GM19324 (cell line): ENCODE measurements at regions not wholly inside any gene's neighbourhood (a gene's known extent, or its start where the extent isn't known, plus 50 kb on each side); places are given as distances from the start of the nearest gene placed in this dataset.

Source experiments
- ATAC-seq: cut with Tn5 transposase; IDR thresholded peaks from one replicate; pipeline ENCODE4 v1.9.1; 2021; ENCODE audit warnings: mild to moderate bottlenecking, moderate library complexity; ENCODE audit not compliant: unreplicated experiment, low FRiP score

GRCh38 chr18:57242285-57242684 is 95.4 kb downstream of the BOD1L2 start:
- ATAC-seq = no peak

- no peak for ATAC-seq
Measured at GRCh38 chr18:57243624-57244179, 96.8 kb downstream of the BOD1L2 start.

- no peak for ATAC-seq
Measured at GRCh38 chr18:57249179-57249578, 102.3 kb downstream of the BOD1L2 start.

GRCh38 chr18:57249883-57250282 is 102.5 kb upstream of the ST8SIA3 start:
- ATAC-seq = no peak

- no peak for ATAC-seq
Measured at GRCh38 chr18:57251747-57252146, 100.6 kb upstream of the ST8SIA3 start.

- no peak for ATAC-seq
Measured at GRCh38 chr18:57253903-57254302, 98.5 kb upstream of the ST8SIA3 start.

GRCh38 chr18:57258131-57258777 is 94.1 kb upstream of the ST8SIA3 start:
- no peak for ATAC-seq

GRCh38 chr18:57267368-57267925 is 84.9 kb upstream of the ST8SIA3 start:
- no peak for ATAC-seq

GRCh38 chr18:57269756-57270155 is 82.6 kb upstream of the ST8SIA3 start:
- no peak for ATAC-seq

- ATAC-seq = no peak
Measured at GRCh38 chr18:57270156-57270555, 82.2 kb upstream of the ST8SIA3 start.

GRCh38 chr18:57273194-57273593 is 79.2 kb upstream of the ST8SIA3 start:
- ATAC-seq = no peak

GRCh38 chr18:57275111-57275510 is 77.2 kb upstream of the ST8SIA3 start:
- ATAC-seq = no peak

- no peak for ATAC-seq
Measured at GRCh38 chr18:57276829-57277228, 75.5 kb upstream of the ST8SIA3 start.

GRCh38 chr18:57278933-57279332 is 73.4 kb upstream of the ST8SIA3 start:
- ATAC-seq = no peak

GRCh38 chr18:57281519-57281918 is 70.8 kb upstream of the ST8SIA3 start:
- no peak for ATAC-seq

GRCh38 chr18:57286949-57287348 is 65.4 kb upstream of the ST8SIA3 start:
- ATAC-seq = no peak

- no peak for ATAC-seq
Measured at GRCh38 chr18:57287766-57288165, 64.6 kb upstream of the ST8SIA3 start.

- ATAC-seq = no peak
Measured at GRCh38 chr18:57294547-57294946, 57.8 kb upstream of the ST8SIA3 start.

GRCh38 chr18:57296336-57296735 is 56.0 kb upstream of the ST8SIA3 start:
- no peak for ATAC-seq

GRCh38 chr18:57297306-57297705 is 55.1 kb upstream of the ST8SIA3 start:
- ATAC-seq = no peak

GRCh38 chr18:57299931-57300330 is 52.4 kb upstream of the ST8SIA3 start:
- no peak for ATAC-seq
